GM19035 (cell line): ENCODE measurements at regions not wholly inside any gene's neighbourhood (a gene's known extent, or its start where the extent isn't known, plus 50 kb on each side); places are given as distances from the start of the nearest gene placed in this dataset.
"Not testable (repeated sequence)": the region's sequence is repeated elsewhere in the genome, so short reads cannot be mapped to it uniquely, and the experiment has no call there.

Experiments used
- ATAC-seq: cut with Tn5 transposase; IDR thresholded peaks from one replicate; pipeline ENCODE4 v1.9.1; 2021; ENCODE audit not compliant: unreplicated experiment

GRCh38 chr2:207216457-207216856 is 50.7 kb upstream of the KLF7 start:
- no peak for ATAC-seq

GRCh38 chr2:207217442-207217841 is 51.7 kb upstream of the KLF7 start:
- no peak for ATAC-seq

- no peak for ATAC-seq
Observed at GRCh38 chr2:207219081-207219630, 53.4 kb upstream of the KLF7 start.

GRCh38 chr2:207219676-207220501 is 54.1 kb upstream of the KLF7 start:
- no peak for ATAC-seq

- no peak for ATAC-seq
Observed at GRCh38 chr2:207221731-207222130, 56.0 kb upstream of the KLF7 start.

- peak; percentile 83 for ATAC-seq
Observed at GRCh38 chr2:207223051-207223450, 57.3 kb upstream of the KLF7 start.

- no peak for ATAC-seq
Observed at GRCh38 chr2:207224381-207224780, 58.6 kb upstream of the KLF7 start.

GRCh38 chr2:207224791-207225482 is 59.2 kb upstream of the KLF7 start:
- no peak for ATAC-seq

- peak; percentile 42 for ATAC-seq
Observed at GRCh38 chr2:207225773-207226172, 60.0 kb upstream of the KLF7 start.

- ATAC-seq, result no peak
Observed at GRCh38 chr2:207226243-207226642, 60.5 kb upstream of the KLF7 start.

GRCh38 chr2:207226671-207227061 is 60.9 kb upstream of the KLF7 start:
- ATAC-seq, result no peak

- ATAC-seq, result no peak
Observed at GRCh38 chr2:207227062-207227748, 61.5 kb upstream of the KLF7 start.

- no peak for ATAC-seq
Observed at GRCh38 chr2:207227749-207228145, 62.0 kb upstream of the KLF7 start.

GRCh38 chr2:207228402-207228801 is 62.7 kb upstream of the KLF7 start:
- ATAC-seq, result no peak

- ATAC-seq, result no peak
Observed at GRCh38 chr2:207229161-207229560, 63.4 kb upstream of the KLF7 start.

- no peak for ATAC-seq
Observed at GRCh38 chr2:207230261-207231105, 64.7 kb upstream of the KLF7 start.

- no peak for ATAC-seq
Observed at GRCh38 chr2:207231106-207231865, 65.5 kb upstream of the KLF7 start.

- ATAC-seq, result no peak
Observed at GRCh38 chr2:207231967-207232366, 66.2 kb upstream of the KLF7 start.

- not testable (repeated sequence) for ATAC-seq
Observed at GRCh38 chr2:207233141-207233540, 67.4 kb upstream of the KLF7 start.

- no peak for ATAC-seq
Observed at GRCh38 chr2:207233731-207234130, 68.0 kb upstream of the KLF7 start.
